ENCODE measurements at regions not wholly inside any gene's neighbourhood (a gene's known extent, or its start where the extent isn't known, plus 50 kb on each side); places are given as distances from the start of the nearest gene placed in this dataset.
"Not testable (repeated sequence)": the region's sequence is repeated elsewhere in the genome, so short reads cannot be mapped to it uniquely, and the experiment has no call there.

DNA sequence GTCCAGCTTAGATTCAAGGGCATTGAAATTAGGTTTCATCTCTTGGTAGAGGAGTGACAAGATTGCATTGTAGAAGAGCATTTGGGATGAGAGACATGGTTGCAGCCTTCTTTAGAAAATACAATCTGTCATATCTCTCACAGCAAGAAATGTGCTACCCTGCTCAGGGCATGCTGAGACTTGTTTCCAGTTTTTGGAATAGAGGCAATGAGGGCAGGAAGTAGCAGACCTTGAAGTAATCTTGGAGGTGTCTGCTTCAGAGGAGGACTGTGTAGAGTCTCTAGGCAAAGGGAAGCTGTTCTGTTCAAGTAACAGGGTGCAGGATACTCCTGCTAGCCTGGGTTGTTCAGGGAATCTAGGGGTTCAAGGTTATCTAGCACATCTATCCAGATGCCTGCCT is 116.1 kb upstream of the ZNF827 start:
- H3K4me3 Mint-ChIP-seq: no peak overlapping the region

DNA sequence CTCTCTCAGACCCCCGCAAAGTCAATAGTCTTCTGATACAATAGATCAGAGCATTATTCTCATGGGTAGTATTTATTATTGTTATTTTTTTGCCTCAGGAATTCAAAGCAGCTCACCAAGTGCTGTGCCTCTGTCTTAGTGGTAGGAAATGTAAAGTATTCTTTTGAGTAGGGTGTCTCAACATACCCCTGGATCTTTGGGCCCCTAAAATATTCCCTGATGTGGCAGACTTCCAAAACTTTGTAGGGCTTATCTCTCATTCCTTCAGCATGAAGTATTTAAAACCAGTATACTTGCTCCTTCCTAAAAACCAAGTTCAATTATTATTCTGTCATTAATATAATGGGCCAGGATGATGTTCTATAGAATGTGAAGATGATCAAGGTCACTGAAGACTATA is 115.3 kb upstream of the ZNF827 start:
- Mint-ChIP-seq H3K4me3 (no peak overlapping the region), H3K9me3 (no peaks in the 10 kb centered on the region), H3K27ac (no peak overlapping the region), H3K36me3 (no peaks in the 10 kb centered on the region), H3K27me3 (no peaks in the 10 kb centered on the region), H3K4me1 (peaks cover 21% of the 10 kb centered on the region)
- no peak for ATAC-seq

More for the DNA sequence above, 116.1 kb upstream of the ZNF827 start:
- Mint-ChIP-seq H3K36me3 (no peaks in the 10 kb centered on the region), H3K27me3 (no peaks in the 10 kb centered on the region), H3K4me1 (peaks cover 17% of the 10 kb centered on the region), H3K27ac (no peak overlapping the region), H3K9me3 (no peaks in the 10 kb centered on the region)
- ATAC-seq: no peak

DNA sequence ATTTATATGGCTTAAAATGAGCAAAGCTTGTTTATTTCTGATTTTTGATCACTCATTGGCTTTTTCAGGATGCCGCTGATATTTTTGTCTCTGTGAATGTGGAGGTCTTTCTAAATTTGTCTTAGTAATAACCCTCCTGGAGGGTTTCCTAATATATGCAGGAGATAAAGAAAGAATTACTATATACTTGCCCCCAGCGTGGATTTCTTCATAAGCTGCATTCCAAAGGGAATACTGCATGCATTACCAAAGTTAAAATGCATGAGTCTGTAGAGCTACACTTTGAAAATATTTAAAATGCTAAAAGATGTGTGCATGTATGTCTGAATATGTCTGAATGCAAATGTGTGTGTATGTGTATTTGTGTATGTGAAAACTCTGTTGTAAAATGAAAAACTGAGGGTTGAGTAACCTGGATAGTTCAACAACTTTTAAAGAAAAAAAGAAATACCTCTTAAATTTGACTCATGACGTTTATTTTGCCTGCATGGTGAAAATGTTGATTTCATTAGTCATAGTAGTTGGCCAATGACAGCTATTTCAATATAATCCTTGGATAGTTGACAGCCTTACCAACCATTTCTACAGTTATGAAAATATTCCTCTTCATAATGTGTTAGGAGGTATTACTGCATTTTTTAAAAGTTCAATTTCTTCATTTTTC is 113.2 kb upstream of the ZNF827 start:
- Mint-ChIP-seq H3K27ac (no peak overlapping the region), H3K9me3 (peaks cover 6% of the 10 kb centered on the region), H3K27me3 (no peaks in the 10 kb centered on the region), H3K36me3 (peaks cover 13% of the 10 kb centered on the region), H3K4me3 (no peak overlapping the region), H3K4me1 (peaks cover 40% of the 10 kb centered on the region)
- no peak for ATAC-seq

DNA sequence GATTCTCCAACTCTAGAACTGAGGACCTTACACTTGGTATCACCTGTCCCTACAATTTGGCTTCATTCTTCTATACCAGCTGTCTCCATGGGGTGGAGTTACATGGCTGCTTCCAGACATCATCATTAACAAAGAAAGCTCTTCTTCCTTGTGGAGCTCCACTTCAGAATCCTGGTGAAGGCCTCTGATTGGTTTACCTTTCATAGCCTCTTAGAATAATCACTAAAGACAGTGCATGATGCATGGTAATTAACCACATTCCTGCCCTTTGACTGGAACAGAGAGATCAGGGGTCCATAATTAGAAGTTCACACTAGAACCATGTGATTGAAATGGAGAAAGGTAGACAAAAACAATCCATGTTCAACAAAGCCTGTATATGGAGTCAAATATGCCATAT is 112.6 kb upstream of the ZNF827 start:
- H3K27ac Mint-ChIP-seq: no peak overlapping the region

DNA sequence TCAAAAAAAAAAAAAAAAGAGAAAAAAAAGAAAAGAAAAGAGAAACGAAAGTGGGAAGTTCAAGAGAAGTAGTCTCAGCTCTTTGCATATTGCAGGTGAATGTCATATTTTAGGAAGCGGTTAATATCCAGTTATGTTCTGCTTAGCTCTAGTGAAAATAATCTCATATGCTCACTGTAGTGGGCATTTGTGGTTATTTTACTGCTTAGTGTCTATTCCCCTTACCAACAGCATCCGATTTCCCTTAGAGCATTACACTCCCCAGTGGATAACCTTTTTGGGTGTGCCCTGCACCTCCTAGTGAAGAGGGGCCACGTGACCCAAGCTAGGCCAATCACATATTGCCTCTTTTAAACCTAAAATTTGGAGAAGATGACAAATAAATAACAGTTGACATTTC is 111.2 kb upstream of the ZNF827 start:
- peak; percentile 99 for ATAC-seq
- Mint-ChIP-seq H3K27me3 (no peaks in the 10 kb centered on the region), H3K4me1 (peaks cover 60% of the 10 kb centered on the region), H3K4me3 (peak overlapping the region; percentile 15), H3K36me3 (peaks cover 17% of the 10 kb centered on the region), H3K9me3 (peaks cover 6% of the 10 kb centered on the region), H3K27ac (no peak overlapping the region)

More for the DNA sequence above, 112.6 kb upstream of the ZNF827 start:
- Mint-ChIP-seq H3K4me1 (peaks cover 46% of the 10 kb centered on the region), H3K36me3 (peaks cover 17% of the 10 kb centered on the region), H3K27me3 (no peaks in the 10 kb centered on the region), H3K9me3 (peaks cover 6% of the 10 kb centered on the region), H3K4me3 (no peak overlapping the region)
- ATAC-seq: no peak

DNA sequence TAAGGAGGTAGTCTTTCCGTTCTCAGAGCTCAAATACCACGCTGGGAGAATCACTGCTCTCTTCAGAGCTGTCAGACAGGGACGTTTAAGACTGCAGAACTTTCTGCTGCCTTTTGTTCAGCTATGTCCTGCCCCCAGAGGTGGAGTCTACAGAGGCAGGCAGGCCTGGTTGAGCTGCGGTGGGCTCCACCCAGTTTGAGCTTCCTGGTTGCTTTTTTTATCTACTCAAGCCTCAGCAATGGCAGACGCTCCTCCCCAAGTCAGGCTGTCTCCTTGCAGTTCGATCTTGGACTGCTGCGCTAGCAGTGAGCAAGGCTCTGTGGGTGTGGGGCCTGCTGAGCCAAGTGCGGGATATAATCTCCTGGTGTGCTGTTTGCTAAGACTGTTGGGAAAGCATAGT is 109.1 kb upstream of the ZNF827 start:
- not testable (repeated sequence) for H3K27me3 Mint-ChIP-seq, H3K4me3 Mint-ChIP-seq, H3K9me3 Mint-ChIP-seq, ATAC-seq, H3K27ac Mint-ChIP-seq
- Mint-ChIP-seq H3K36me3 (peaks cover 24% of the 10 kb centered on the region), H3K4me1 (peaks cover 75% of the 10 kb centered on the region)

DNA sequence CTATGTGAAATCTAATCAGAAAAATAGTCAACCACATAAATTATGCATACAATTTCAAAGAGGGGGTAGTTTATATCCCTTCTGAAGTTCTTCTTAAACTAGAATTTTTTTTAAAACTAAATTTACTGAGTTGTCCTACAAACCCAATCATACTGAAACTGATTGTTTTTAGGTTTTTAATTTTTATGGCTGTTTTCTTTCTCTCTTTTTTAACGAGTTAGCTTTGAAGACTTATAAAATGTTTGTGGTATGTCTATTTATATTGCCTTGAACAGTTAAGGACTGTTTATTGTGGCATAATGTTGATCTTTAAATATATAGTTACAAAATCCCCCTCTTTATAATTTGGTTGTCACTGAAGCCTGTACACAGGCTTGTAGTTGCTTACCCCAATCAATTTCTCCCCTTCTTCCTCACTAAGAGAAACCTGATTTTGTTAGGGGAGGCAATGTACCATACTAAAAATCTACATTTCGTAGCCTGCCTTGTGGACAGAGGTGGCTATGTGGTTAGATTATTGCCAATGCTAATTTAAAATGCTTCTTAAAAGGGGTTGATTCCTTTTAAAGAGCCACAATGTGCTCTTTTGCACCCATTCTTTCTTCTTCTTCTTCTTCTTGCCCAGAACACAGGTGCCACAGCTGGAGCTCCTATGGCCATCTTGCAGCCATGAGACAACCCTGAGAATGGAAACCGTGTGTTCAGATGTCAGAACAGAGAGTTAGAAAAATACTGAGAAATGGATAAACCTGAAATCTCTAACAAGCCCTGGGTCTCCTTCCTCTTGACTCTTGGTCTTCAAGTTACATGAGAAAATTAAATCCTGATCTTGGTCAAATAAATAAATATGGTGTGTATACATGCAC is 102.7 kb upstream of the ZNF827 start:
- Mint-ChIP-seq H3K27me3 (no peaks in the 10 kb centered on the region), H3K36me3 (peaks cover 7% of the 10 kb centered on the region), H3K4me3 (no peak overlapping the region), H3K4me1 (peaks cover 45% of the 10 kb centered on the region), H3K27ac (peak overlapping the region; percentile 39), H3K9me3 (peaks cover 4% of the 10 kb centered on the region)
- ATAC-seq: no peak

DNA sequence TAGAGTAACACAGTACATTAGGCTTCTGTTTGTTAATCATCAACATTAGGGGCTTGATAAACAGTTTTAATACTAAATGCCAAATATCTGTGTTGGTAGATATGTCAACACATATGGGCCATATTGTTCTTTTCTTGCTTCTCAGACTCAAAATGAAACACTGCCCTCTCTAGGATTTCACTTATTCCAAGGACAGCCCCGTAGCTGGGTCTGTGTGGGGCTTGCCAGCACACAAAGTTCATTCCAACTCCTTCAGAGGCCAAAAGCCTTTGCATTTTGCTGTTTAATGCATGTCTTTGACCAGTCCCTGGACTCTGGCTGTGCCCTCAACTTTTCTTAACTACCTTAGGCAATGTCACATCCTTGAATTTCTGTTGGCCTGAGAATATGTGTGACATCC is 102.0 kb upstream of the ZNF827 start:
- H3K9me3 Mint-ChIP-seq: peaks cover 4% of the 10 kb centered on the region
- no peaks in the 10 kb centered on the region for H3K27me3 Mint-ChIP-seq
- ATAC-seq: peak; percentile 8

DNA sequence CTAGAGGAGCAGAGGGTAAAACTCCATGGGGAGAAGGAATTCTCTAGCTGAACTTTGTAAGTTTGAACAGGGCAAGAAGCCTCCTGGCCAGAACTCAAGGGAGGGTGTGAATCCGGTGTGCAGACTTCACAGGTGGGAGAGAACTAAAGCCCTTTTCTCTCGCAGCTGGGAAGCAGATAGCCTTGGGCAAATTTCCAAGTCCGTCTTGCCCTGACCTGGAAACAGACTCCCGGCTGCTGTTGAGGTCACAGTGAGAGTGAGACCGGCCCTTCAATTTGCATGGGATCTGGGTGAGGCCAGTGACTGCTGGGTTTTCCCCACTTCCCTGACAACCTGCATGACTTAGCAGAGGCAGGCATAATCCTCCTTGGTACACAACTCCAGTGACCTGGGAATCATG is 94.5 kb upstream of the ZNF827 start:
- peaks cover 5% of the 10 kb centered on the region for H3K9me3 Mint-ChIP-seq

More for the DNA sequence above, 102.0 kb upstream of the ZNF827 start:
- H3K4me1 Mint-ChIP-seq: peaks cover 38% of the 10 kb centered on the region
- H3K36me3 Mint-ChIP-seq: peaks cover 7% of the 10 kb centered on the region
- H3K27ac Mint-ChIP-seq: no peak overlapping the region
- no peak overlapping the region for H3K4me3 Mint-ChIP-seq

DNA sequence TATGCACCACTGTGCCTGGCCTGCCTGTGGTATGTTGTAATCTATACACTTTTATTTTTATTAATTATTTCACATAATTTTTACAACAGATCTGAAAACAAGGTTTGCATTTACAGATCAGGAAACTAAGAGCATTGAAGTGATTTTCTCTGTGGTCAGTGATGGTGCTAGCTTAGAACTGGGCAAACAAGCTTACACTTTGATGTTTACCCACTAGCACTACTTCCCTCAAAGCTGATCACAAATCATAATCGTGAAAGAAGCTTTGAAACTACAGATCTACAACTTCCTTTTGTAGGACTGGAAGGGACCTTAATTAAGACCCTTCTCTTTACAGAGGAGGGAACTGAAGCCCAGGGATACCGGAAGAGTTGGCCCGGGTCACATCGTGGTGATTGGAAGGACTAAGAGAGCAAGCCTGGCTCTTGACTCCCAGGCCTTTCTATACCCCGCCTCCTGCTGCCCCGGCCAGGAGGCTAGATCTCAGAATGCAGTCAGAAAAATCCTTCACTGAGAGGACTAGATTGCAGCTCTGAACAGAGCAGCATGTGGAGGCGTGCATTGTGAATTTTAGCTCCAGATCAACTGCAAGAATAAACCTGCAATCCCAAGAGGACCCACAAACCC is 93.7 kb upstream of the ZNF827 start:
- H3K9me3 Mint-ChIP-seq: peaks cover 5% of the 10 kb centered on the region
- H3K27ac Mint-ChIP-seq: peak overlapping the region; percentile 59
- H3K27me3 Mint-ChIP-seq: no peaks in the 10 kb centered on the region
- H3K36me3 Mint-ChIP-seq: no peaks in the 10 kb centered on the region
- peaks cover 37% of the 10 kb centered on the region for H3K4me1 Mint-ChIP-seq
- H3K4me3 Mint-ChIP-seq: no peak overlapping the region
- no peak for ATAC-seq

More for the DNA sequence above, 94.5 kb upstream of the ZNF827 start:
- ATAC-seq: no peak
- Mint-ChIP-seq H3K27ac (peak overlapping the region; percentile 59), H3K4me3 (no peak overlapping the region), H3K27me3 (no peaks in the 10 kb centered on the region), H3K36me3 (no peaks in the 10 kb centered on the region), H3K4me1 (peaks cover 37% of the 10 kb centered on the region)

DNA sequence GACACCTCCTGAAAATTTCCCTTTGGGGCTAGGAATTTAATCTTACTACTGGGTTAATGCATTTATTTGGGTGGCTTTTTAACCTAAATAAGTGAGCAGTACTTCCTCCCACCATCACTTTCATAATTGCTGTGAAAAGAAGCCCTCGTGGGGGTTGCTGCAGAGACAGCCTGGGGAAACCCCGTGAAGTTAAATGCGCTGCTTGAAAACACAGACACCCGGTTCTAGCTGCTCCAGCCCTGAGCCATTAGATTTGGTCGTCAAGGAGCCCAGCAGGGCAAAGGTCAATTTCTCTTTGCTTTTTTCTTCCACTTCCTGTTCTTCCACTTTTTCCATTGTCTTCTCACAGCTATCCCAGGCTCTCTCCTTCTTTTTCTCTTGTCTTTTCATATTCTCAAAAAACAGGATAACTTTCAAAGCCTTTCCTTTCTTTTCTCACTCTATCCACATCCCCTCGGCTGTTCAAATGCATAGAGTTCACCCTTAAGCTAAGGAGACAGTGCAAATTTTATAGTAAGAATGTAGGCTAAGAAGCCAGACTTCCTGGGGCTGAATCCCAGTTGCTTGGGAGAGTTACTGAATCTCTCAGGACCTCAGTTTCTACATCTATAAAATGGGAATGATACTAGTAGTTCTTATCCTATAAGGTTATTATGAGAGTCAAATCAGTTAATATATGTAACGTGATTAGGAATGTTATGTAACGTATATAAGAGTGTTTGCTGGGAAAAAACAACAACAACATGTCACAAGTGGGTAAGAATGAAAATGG is 91.5 kb upstream of the ZNF827 start:
- H3K4me1 Mint-ChIP-seq: peaks cover 44% of the 10 kb centered on the region
- peak overlapping the region; percentile 30 for H3K4me3 Mint-ChIP-seq
- H3K36me3 Mint-ChIP-seq: no peaks in the 10 kb centered on the region
- H3K9me3 Mint-ChIP-seq: peaks cover 5% of the 10 kb centered on the region
- peak overlapping the region; percentile 22 for H3K27ac Mint-ChIP-seq
- no peaks in the 10 kb centered on the region for H3K27me3 Mint-ChIP-seq
- peak; percentile 98 for ATAC-seq

DNA sequence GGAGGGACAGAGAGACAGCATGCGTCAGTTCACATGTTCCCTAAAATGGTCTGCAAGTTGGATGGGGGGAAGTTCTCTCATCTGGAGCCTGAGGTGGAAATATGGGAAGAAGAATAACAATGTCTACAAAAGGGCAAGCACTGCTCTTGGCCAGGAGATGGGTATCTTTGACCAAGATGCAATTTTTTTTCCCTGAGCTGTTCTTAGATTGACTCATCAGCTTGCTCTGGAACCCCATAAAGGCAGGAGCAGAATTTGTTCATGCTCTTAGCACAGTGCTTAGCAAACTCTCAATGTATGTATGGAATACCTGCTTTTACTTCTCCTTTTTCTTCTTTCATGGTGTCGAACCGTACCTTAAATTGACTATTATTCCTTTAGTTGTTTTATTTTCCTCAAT is 90.5 kb upstream of the ZNF827 start:
- Mint-ChIP-seq H3K36me3 (no peaks in the 10 kb centered on the region), H3K9me3 (peaks cover 5% of the 10 kb centered on the region), H3K4me3 (peak overlapping the region; percentile 30), H3K27ac (peak overlapping the region; percentile 22), H3K27me3 (no peaks in the 10 kb centered on the region), H3K4me1 (peaks cover 52% of the 10 kb centered on the region)
- ATAC-seq: peak; percentile 59

DNA sequence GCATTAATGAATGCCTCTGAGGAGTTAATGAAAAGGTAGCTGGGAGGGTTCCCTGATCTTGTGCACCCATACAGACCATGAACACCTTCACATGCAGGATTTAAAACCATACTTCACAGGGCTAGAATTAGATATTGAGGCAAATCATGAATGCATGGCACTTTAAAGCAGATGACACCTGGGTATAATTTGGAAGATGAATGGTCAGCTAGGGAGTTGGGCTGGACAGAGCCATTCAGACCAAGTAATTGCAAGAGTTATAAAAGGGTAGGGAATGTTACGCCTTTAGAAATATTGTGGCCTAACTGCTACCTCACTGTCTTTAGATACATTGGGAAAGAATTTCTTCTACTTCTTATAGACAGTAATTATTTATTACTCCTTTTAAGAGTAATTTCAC is 89.1 kb upstream of the ZNF827 start:
- H3K4me1 Mint-ChIP-seq: peaks cover 56% of the 10 kb centered on the region
- no peaks in the 10 kb centered on the region for H3K27me3 Mint-ChIP-seq
- no peak overlapping the region for H3K4me3 Mint-ChIP-seq
- ATAC-seq: no peak
- no peaks in the 10 kb centered on the region for H3K9me3 Mint-ChIP-seq
- no peaks in the 10 kb centered on the region for H3K36me3 Mint-ChIP-seq
- no peak overlapping the region for H3K27ac Mint-ChIP-seq

DNA sequence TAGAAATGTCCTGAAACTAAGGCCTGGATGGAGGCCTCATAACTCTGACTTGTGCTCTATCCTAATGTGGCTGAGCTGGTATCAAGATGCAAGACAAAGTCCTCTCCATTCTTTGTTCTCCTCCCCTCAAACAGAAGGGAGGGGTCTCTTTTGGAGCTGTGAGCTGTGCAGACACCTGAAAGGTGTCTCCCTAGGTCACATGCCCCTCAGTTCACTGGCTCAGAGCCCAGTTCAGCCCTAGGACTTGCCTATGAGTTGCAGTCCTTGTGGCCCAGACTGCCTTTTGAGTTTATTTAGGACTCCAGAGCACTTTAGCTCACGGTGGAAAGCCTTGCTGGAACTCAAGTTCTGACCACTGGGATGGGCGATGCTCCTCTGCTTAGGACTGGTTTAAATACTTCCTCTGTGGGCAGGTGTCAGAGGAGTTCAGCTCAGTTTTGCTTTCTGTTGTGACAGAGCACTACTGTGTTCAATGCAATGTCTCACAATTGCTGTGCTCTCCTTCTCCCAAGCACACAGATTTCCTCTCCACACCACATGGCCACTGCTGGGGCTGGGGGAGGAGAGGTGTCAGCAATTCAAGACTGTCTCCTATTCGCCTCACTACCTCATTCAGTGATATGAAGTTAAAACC is 84.8 kb upstream of the ZNF827 start:
- Mint-ChIP-seq H3K4me1 (peaks cover 38% of the 10 kb centered on the region), H3K4me3 (peak overlapping the region; percentile 38), H3K36me3 (no peaks in the 10 kb centered on the region), H3K27me3 (no peaks in the 10 kb centered on the region), H3K27ac (peak overlapping the region; percentile 65), H3K9me3 (no peaks in the 10 kb centered on the region)
- ATAC-seq: peak; percentile 79
